HG02970 (cell line): ENCODE measurements at regions not wholly inside any gene's neighbourhood (a gene's known extent, or its start where the extent isn't known, plus 50 kb on each side); places are given as distances from the start of the nearest gene placed in this dataset.

Experiments
- ATAC-seq: cut with Tn5 transposase; IDR thresholded peaks from one replicate; pipeline ENCODE4 v1.9.1; 2021; ENCODE audit warnings: mild to moderate bottlenecking, moderate library complexity, moderate number of reproducible peaks; ENCODE audit not compliant: unreplicated experiment, low FRiP score

- no peak for ATAC-seq
Observed at GRCh38 chr7:18434171-18434570, 61.4 kb upstream of the HDAC9 start.

GRCh38 chr7:18437101-18437500, 58.4 kb upstream of the HDAC9 start:
- ATAC-seq = no peak

GRCh38 chr7:18440934-18441333, 54.6 kb upstream of the HDAC9 start:
- ATAC-seq = no peak

- no peak for ATAC-seq
Observed at GRCh38 chr7:18444826-18445225, 50.7 kb upstream of the HDAC9 start.

DNA sequence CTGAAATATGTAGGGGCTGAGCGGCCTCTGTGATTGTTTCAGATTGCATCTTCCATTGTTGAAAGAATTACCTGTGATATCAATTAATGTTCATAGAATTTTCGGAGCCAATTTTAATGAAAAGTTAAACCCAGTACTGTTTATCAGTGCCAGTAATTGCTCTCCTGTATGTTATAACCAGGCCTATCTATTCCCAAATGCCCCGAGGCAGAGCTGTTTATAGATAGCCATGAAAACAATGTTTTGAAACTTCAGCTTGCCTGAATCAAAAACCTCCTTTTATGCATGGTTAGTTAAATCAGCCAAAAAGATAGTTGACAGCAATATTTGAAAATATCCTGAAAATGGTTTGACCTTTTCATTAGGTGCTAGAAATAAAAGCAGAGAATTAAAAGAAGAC, 50.1 kb upstream of the HDAC9 start:
- no peak for ATAC-seq
